HG02884 (cell line): ENCODE measurements at regions not wholly inside any gene's neighbourhood (a gene's known extent, or its start where the extent isn't known, plus 50 kb on each side); places are given as distances from the start of the nearest gene placed in this dataset.

Experiments
- ATAC-seq: cut with Tn5 transposase; IDR thresholded peaks from one replicate; pipeline ENCODE4 v1.9.1; 2021; ENCODE audit warnings: mild to moderate bottlenecking, moderate library complexity; ENCODE audit not compliant: unreplicated experiment

DNA sequence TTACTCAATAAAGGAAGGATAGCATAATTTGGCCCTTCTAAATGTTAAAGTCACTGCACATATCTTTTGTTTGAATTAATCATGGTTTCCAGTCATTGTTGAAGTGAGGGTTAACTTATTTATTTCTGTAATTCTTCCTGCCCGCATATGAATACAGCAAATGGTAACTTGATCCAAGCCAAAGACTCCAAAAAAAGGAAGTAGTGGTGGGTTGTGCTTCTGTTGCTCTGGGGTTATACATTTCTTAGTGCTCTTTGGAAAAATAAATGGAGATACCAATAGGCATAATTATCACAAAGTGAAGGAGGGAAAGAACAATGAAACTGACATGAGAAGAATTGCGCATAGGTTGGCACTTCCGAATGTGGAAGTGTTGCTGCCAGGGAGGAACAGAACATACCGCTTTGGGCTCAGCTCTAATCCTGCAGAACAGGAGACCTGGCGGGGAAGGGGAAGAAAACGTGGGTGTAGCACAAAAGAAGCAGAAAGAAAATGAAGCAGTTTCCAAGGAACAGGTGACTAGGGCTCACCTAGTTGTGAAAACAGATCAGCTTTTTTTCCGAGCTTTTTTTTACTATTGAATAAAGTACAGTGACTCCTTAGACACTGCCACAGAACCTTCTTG is 69.7 kb upstream of the TAF11L2 start:
- no peak for ATAC-seq

DNA sequence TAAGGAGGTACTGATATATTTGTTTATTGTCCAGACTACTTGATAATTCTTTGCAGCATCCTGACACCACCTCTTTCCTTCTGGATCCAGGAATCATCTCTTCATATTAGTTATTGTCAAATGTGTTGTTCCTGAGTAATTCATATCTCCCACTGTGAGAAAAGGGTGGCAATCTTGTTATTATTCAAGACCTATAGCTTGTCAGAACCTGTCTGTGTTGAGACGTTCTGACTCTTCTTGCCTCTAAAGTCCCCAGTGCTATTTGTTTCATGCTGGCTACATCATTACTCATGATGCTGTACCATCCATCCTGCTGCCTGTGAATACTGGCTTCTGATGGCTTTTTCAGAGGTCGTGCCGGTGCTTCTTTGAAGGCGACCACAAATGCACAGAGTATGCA is 68.7 kb upstream of the TAF11L2 start:
- no peak for ATAC-seq

DNA sequence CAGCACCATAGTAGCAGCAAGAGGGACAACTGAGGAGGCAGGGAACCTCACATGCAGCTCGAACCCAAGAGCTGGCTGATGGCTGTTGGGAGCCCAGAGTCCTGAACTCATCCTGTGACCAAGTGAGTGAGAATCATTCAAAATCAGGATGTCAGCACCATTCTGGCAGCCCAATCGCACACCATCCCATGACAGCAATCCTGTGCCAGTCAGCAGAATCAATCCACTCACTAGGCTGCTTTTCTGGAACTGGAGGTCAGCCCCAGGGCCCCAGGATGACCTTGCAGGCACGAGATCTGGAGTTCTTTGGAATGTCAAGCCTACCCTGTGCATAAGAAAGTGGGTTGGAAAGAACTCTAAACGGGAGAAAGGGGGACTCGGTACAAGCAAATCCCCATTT is 67.8 kb upstream of the TAF11L2 start:
- ATAC-seq: no peak

DNA sequence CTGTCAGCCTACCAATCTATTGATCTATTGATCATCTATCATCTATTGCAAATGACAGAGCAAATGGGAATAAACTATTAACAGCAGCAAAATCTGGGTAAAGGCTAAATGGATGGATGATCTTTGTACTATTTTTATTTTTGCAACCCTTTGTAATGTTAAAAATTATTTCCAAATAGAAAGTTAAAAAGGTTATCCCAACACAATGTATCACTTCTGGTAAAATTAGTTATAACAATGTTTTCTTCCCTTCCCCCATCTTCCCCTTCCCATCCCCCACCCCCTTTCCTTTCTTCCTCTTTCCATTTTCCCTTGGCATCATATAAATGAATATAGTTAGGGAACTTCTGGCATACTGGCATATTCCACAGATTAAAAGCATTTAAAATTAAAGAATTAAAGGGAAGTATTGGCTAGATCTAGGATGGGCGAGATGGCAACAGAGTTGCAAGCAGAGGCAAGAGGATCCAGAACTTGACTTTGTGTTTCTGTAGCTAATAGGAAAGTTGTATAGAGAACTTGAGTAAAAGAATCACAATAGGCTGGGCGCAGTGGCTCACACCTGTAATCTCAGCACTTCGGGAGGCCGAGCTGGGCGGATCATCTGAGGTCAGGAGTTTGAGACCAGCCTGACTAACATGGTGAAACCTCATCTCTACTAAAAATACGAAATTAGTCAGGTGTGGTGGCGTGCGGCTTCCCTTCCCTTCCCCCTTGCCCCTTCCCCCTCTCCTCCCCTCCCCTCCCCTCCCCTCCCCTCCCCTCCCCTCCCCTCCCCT is 66.6 kb upstream of the TAF11L2 start:
- no peak for ATAC-seq

DNA sequence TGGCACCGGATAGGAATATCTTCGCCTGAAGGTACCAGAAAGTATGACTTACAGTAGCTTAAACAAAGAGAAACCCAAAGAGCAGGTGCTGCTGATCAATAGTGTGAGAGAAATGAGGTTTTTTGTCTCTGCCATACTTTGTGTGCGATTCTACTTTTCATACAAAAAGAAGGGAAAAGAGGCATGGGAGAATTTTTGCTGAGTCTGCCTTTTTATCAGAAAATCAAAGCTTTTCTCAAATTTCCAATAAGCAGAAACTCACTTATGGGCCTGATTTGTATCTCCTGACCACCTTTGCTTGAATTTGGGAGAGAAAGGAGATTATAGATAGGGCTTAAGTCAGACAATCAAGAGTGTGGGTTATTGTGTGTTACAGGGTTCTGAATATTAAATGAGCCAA is 65.5 kb upstream of the TAF11L2 start:
- ATAC-seq: no peak

DNA sequence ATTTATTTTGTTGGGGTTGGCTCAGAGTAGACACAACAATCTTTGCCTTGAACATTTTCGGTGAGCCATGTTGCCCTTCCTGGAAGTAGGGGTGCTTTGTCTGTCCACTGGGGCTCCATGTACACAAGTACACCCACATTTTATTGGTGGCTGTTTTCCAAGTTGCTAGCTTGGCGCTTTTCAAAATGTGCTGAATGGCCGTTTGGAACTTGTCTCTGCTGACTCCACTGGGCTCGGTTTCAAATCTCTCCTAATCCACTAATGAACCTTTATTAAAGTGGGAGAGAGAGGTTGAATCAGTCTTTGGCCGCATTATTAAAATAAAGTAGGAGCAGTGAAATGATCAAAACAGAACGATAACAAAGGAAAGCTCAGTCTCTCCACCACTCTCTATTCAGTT is 64.6 kb upstream of the TAF11L2 start:
- ATAC-seq: no peak

DNA sequence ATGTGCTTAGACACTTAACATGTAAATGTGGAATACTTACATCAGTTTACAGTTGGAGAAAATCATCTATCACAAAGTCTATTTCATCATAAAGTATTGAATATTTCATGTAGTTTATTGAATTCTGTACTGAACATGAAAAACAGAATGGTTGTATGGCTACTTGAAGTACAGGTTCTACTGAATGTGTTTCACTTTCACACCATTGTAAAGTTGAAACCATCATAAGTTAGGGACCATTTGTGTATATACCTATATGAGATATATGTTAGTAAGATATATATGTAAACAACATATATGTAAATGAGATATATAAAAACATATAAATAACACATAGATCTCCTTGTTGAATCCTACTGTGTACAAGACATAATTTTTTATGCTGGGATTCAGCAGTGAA is 63.0 kb upstream of the TAF11L2 start:
- peak; percentile 47 for ATAC-seq

DNA sequence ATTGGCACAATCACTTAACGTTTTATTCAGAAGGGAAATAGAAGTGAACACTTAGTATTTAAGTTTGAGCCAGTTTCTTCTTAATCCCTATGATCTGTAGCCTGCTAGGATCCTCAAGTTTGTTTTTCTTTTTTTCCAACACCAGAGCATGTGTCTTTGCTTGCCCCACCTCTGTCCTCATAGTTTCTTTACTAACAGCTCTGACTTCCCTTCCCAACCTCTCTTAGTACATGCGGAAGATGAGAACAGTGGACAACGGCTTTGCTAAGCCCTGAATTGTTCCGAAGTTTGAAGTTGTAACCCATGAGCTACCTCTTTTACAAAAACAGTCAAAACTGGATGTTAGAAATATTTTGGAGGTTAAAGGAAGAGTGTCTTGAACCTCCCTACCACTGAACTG is 61.7 kb upstream of the TAF11L2 start:
- peak; percentile 31 for ATAC-seq

DNA sequence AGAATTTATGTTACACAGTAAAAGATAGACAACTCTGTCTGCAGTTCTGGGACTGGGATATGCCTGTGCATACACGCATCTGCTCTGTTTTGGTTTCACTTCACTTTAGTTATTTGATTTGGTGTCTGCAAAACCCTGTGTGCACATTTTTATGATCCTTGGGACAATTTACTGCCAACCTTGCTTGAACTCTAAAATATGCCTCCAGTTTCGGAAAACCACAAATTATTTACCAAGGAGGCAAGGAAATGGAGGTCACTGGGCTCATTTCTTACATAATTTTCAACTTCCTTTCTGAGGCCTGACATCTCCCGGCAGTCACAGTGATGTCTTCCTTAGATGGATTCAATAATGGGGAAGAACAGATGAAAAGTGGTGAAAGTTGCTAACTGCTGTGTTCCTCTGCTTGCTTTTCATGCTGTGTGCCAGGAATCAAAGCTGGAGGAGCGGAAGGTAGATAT is 61.2 kb upstream of the TAF11L2 start:
- ATAC-seq: peak; percentile 83

DNA sequence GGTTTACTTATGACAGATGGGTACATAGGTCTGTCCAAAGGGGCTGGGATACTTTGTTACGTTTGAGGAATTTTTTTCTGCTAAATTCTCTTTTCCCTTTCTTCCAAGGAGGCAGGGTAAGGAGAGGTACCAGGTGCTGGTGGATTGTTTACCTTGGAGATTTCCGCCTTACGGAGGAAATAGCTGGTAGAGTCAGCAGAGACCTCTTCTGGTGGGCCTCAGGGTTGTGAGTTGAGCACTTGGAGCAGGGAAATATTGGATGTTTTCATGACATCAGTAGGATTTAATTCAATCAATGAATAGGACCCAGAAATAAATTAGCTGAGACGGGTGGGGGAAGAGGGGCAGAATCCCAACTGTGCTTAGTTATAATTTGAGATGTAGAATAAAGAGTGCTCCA is 60.0 kb upstream of the TAF11L2 start:
- no peak for ATAC-seq

DNA sequence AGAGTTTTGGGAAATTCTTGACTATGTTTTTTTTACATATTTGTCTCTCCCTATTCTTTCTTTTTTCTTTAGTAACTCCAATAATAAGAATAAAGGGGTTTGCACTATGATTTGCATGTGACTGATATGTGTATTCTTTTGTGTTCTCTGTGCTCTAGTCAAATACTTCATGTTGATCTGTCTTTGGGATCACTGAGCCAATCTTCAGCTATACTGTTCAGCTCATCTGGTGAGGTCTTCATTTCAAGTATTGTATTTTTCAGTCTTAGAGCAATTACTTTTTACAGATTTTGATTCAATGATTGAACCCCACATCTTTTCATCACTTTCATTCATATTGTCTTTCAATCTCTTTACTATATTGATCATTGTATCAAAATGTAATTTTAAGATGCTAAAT is 58.1 kb upstream of the TAF11L2 start:
- no peak for ATAC-seq

DNA sequence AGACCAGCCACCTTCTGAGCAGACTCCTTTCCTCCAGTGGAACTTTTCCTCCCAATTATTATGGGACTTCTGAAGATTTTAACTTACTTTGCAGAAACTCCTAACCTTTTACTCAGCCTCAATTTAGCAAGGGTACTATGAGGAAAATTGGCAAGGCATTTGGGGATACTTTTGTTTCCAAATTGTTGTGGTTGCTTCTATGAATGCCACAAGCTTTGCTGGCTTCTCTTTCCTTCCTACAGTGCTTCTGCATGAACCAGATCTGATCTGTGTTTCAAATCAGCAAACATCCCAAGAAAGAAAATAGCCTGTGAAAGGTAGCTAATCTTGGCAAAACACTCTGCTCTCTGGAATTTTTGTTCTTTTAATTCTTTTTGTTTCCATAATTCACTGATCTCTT is 57.3 kb upstream of the TAF11L2 start:
- ATAC-seq: no peak

DNA sequence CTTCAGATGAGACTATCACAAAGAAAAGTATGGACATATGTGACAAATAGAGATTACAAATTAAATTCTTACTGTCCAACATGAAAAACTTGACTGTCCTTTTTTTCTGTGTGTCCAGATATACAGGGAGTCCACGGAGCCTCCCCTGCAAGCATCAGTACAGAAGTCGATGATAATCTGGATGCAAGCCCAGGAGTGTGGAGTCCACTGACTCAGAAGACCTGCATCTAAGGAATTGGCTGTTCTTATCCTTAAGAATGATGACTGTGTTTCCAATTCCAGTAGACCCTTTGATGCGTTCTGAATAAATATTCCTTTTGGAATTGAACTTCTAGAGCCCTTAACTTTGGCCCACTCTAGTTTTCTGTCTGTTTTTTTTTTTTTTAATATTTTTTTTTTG is 56.7 kb upstream of the TAF11L2 start:
- no peak for ATAC-seq

DNA sequence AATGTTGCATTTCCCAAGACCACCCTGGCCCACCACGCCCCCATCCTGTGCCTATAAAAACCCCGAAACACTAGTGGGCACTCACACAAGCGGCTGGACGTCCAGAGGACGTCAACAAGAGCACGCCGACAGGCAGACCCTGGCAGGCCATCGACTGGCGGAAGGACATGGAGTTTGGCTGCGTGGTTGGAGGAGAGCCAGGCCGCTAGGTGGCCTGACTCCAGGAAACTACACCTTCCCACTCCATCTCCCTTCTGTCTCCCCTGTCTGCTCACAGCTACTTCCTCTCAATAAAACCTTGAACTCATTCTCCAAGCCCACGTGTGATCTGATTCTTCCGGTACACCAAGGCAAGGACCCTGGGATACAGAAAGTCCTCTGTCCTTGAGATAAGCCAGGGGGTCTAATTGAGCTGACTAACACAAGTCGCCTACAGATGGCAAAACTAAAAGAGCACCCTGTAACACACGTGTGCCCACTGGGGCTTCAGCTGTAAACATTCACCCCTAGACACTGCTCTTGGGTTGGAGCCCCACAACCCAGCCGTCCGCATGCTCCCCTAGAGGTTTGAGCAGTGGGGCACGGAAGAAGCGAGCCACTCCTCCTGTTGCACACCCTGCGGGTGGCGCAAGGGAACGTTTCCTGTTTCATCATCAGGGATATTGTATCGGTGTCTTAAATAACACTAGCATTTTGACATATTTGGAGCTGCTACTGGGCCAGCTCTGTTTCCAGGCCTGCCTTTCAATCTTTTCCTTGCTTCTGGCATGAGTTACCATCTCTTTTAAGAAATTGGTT is 54.5 kb upstream of the TAF11L2 start:
- ATAC-seq: no peak

DNA sequence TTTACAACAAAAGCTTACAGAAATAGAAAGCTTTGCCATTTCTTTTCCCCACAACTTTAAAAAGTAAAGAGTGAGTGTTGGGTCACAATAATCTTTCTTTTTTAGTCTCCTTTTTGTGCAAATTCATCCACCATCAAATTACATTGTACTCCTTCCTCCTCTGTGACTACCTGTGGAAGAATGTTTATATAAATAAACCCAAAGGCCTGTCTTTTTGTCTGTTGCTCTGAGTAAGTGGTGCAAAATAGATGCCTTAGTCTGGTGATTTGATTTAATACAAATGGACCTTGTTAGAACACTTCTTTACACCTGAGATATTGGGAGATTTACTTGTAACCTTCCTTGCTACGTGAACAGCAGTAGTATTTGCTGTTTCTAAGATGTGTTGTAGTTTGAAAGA is 53.5 kb upstream of the TAF11L2 start:
- ATAC-seq: no peak

DNA sequence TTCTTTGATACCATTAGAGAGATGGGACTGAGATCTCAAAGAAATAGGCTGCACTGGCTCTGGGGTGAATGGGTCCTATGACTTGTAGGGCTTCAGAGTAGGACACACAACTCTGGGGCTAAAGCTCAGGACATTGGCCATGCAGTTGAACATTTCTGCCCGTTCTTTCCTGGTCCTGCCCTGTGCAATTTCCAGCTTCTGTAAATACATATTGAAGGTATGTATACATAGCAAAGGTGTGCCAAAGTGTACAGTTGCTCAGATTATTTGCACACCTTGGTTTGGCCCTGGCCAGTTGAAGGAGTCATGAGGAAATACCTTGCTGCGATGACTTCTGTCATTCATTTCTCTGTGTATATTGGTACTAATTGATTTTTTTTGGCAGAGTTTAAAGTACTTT is 52.8 kb upstream of the TAF11L2 start:
- ATAC-seq: no peak
